Mesenchymal stem cell (in vitro differentiated cells and primary cell): ENCODE measurements at regions not wholly inside any gene's neighbourhood (a gene's known extent, or its start where the extent isn't known, plus 50 kb on each side); places are given as distances from the start of the nearest gene placed in this dataset.

ENCODE experiments used
- DNase-seq: peaks from one replicate; pipeline ENCODE4 v3.0.0-alpha.2; 2013
- H2AFZ ChIP-seq: one replicate; pipeline ENCODE4 v1.6.1; 2013; ENCODE audit warnings: low read depth, mild to moderate bottlenecking, control low read depth, inconsistent platforms, low read length, moderate library complexity
- H2AK5ac ChIP-seq: 2 replicates; pipeline ENCODE4 v1.6.1; 2013; ENCODE audit warnings: low read length, moderate library complexity, mild to moderate bottlenecking, inconsistent platforms; ENCODE audit not compliant: severe bottlenecking
- H2BK120ac ChIP-seq: one replicate; pipeline ENCODE4 v1.6.1; 2013; ENCODE audit warnings: low read depth, mild to moderate bottlenecking, inconsistent platforms, low read length, moderate library complexity
- H2BK12ac ChIP-seq, 2 experiments: one replicate each; pipeline ENCODE4 v1.6.1; 2013; ENCODE audit warnings: inconsistent platforms in 2 of 2, low read length in 2 of 2, mild to moderate bottlenecking in 2 of 2, moderate library complexity in 2 of 2, control low read depth in 1 of 2
- H2BK15ac ChIP-seq: one replicate; pipeline ENCODE4 v1.6.1; 2013; ENCODE audit warnings: mild to moderate bottlenecking, low read depth, inconsistent platforms; ENCODE audit not compliant: poor library complexity, severe bottlenecking
- H2BK5ac ChIP-seq: 2 replicates; pipeline ENCODE4 v1.6.1; 2013; ENCODE audit warnings: low read depth, mild to moderate bottlenecking, low read length, control low read depth, inconsistent platforms; ENCODE audit not compliant: poor library complexity, severe bottlenecking
- H3K14ac ChIP-seq, 2 experiments: one replicate each; pipeline ENCODE4 v1.6.1; 2013; ENCODE audit warnings: inconsistent platforms in 2 of 2, low read length in 2 of 2, control low read depth in 1 of 2, mild to moderate bottlenecking in 1 of 2, moderate library complexity in 1 of 2
- H3K18ac ChIP-seq, 2 experiments: one replicate each; pipeline ENCODE4 v1.6.1; 2013; ENCODE audit warnings: inconsistent platforms in 2 of 2, low read length in 2 of 2, control low read depth in 1 of 2, low read depth in 1 of 2, mild to moderate bottlenecking in 1 of 2
- H3K23ac ChIP-seq, 2 experiments: one replicate each; pipeline ENCODE4 v1.6.1; 2013; ENCODE audit warnings: inconsistent platforms in 2 of 2, low read length in 2 of 2, mild to moderate bottlenecking in 2 of 2, moderate library complexity in 2 of 2, control low read depth in 1 of 2
- H3K27ac ChIP-seq: 2 replicates; pipeline ENCODE4 v1.5.1; 2013; ENCODE audit warnings: mild to moderate bottlenecking, moderate library complexity, low read length, control low read depth, inconsistent platforms; ENCODE audit not compliant: poor library complexity, severe bottlenecking
- H3K27me3 ChIP-seq, 2 experiments: 2 replicates each; pipeline versions ENCODE4 v1.6.1 to v1.7.0; 2013; ENCODE audit warnings: low read length in 2 of 2, mild to moderate bottlenecking in 2 of 2, moderate library complexity in 2 of 2, control low read depth in 1 of 2, inconsistent platforms in 1 of 2; ENCODE audit not compliant: control insufficient read depth in 1 of 2, insufficient read depth in 1 of 2
- H3K36me3 ChIP-seq, 2 experiments: 2 replicates each; pipeline versions ENCODE4 v1.6.1 to v1.7.0; 2013; ENCODE audit warnings: low read length in 2 of 2, control low read depth in 1 of 2, inconsistent platforms in 1 of 2, low read depth in 1 of 2, mild to moderate bottlenecking in 1 of 2; ENCODE audit not compliant: insufficient read depth in 2 of 2, control insufficient read depth in 1 of 2
- H3K4ac ChIP-seq, 2 experiments: one replicate each; pipeline ENCODE4 v1.6.1; 2013; ENCODE audit warnings: inconsistent platforms in 2 of 2, low read length in 2 of 2, mild to moderate bottlenecking in 2 of 2, moderate library complexity in 2 of 2, control low read depth in 1 of 2, low read depth in 1 of 2
- H3K4me1 ChIP-seq: 2 replicates; pipeline ENCODE4 v1.6.1; 2013; ENCODE audit warnings: low read depth, low read length, control low read depth; ENCODE audit not compliant: control insufficient read depth, insufficient read depth
- H3K4me2 ChIP-seq: 2 replicates; pipeline ENCODE4 v1.6.1; 2013; ENCODE audit warnings: low read length, mild to moderate bottlenecking, inconsistent platforms; ENCODE audit not compliant: poor library complexity, severe bottlenecking
- H3K4me3 ChIP-seq, 2 experiments: 2 replicates each; pipeline versions ENCODE4 v1.5.1 to v1.7.0; 2013; ENCODE audit warnings: low read length in 2 of 2, mild to moderate bottlenecking in 2 of 2, control low read depth in 1 of 2, low read depth in 1 of 2; ENCODE audit not compliant: insufficient read depth in 1 of 2
- H3K79me1 ChIP-seq: replicated peaks from 2 replicates; pipeline ENCODE4 v1.6.1; 2013; ENCODE audit warnings: mild to moderate bottlenecking, control low read depth, low read length, inconsistent platforms; ENCODE audit not compliant: poor library complexity, severe bottlenecking
- H3K9ac ChIP-seq: 2 replicates; pipeline ENCODE4 v1.7.0; 2013; ENCODE audit warnings: mild to moderate bottlenecking, low read length, moderate library complexity
- H3K9me3 ChIP-seq: 2 replicates; pipeline ENCODE4 v1.7.0; 2013; ENCODE audit warnings: mild to moderate bottlenecking, low read length; ENCODE audit not compliant: control insufficient read depth
- H4K8ac ChIP-seq: one replicate; pipeline ENCODE4 v1.6.1; 2013; ENCODE audit warnings: inconsistent platforms, mild to moderate bottlenecking, low read length, moderate library complexity
- H4K91ac ChIP-seq: one replicate; pipeline ENCODE4 v1.6.1; 2013; ENCODE audit warnings: mild to moderate bottlenecking, low read length, inconsistent platforms
- WGBS: methylation state at CpG from one replicate; pipeline ENCODE4 v1.1.7; 2013; ENCODE audit warnings: mixed read lengths; 5-methylcytosine and 5-hydroxymethylcytosine counted together

DNA sequence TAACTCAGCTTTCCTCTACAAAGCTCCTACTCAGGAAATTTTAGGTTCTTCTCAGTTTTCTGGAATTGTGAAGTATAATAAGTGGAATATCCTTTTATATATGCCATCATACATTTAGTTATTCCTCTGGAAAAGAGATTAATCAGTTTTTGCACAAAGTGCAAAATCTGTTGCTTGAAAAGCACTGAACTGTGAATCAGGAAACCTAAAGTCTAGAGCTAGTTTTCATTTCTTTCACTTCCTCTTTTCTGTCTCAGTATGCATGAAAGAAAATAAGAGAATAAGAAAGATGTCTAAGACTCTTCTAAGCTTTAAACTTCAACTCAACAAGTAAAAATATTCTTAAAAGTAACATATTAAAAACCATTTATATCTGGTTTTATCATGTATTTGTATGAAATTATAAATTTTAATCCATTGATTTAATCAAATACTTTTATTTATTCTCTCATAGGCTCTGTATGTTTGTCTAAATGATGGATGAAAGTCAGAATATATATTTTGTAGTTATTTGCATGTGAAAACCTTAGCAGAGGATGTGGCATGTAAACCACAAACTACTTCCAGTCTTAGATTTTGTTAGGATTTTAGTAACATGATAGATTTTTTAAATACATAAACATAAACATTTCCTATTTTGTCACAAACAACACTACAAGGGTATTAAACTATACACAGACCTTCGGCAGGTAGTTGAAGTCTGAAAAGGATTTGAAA is 1073.0 kb downstream of the XPNPEP1 start:
- Histone ChIP-seq H4K91ac (no peak overlapping the region), H3K18ac (no peak overlapping the region), H2BK5ac (no peak overlapping the region), H3K27ac (no peak overlapping the region), H2BK12ac (no peak overlapping the region), H2AFZ (no peak overlapping the region), H3K14ac (no peak overlapping the region), H3K4me2 (no peak overlapping the region), H3K4me3 (no peak overlapping the region), H3K79me1 (no peaks in the 10 kb centered on the region), H3K36me3 (no peaks in the 10 kb centered on the region), H4K8ac (no peak overlapping the region), H3K9me3 (peaks cover under 1% of the 10 kb centered on the region), H3K27me3 (no peaks in the 10 kb centered on the region), H2BK120ac (no peak overlapping the region), H3K9ac (no peak overlapping the region), H3K4me1 (no peaks in the 10 kb centered on the region), H3K4ac (no peak overlapping the region), H2AK5ac (no peak overlapping the region), H2BK15ac (no peak overlapping the region), H3K23ac (no peak overlapping the region)
- WGBS, result 88% methylated on average over 1 of the region's 1 CpG
- no peak for DNase-seq

DNA sequence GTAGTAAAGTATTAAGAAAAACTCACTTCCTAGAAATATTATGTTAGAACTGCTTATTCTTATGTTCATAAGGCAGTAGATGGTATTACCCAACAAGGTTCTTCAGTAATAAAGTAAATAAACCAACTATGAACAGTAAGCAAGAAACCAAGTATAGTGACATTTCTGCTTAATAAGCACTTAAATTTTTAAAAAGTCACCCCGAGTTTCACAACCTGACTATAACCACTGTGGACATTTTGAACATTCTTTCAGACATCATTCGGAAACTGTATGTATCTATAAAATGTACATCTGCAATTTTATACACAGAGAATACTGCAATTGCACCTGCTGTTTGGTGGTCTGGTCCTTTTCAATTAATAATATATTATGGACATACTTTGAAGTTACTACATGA is 1073.6 kb downstream of the XPNPEP1 start:
- no peaks in the 10 kb centered on the region for H3K27me3 ChIP-seq
- H3K18ac ChIP-seq, result no peak overlapping the region
- H2AFZ ChIP-seq, result no peak overlapping the region
- WGBS, result no CpG with 5 or more reads among the region's 2 CpGs
- no peak overlapping the region for H2BK120ac ChIP-seq
- no peaks in the 10 kb centered on the region for H3K4me1 ChIP-seq
- H3K4me3 ChIP-seq, result no peak overlapping the region
- H2BK5ac ChIP-seq, result no peak overlapping the region
- H3K79me1 ChIP-seq, result no peaks in the 10 kb centered on the region
- no peaks in the 10 kb centered on the region for H3K36me3 ChIP-seq
- peaks cover 6% of the 10 kb centered on the region for H3K9me3 ChIP-seq
- DNase-seq, result no peak
- no peak overlapping the region for H2BK15ac ChIP-seq
- H4K8ac ChIP-seq, result no peak overlapping the region
- no peak overlapping the region for H3K23ac ChIP-seq
- H3K14ac ChIP-seq, result no peak overlapping the region
- H3K4ac ChIP-seq, result no peak overlapping the region
- H4K91ac ChIP-seq, result no peak overlapping the region
- H3K4me2 ChIP-seq, result no peak overlapping the region
- no peak overlapping the region for H3K27ac ChIP-seq
- no peak overlapping the region for H2AK5ac ChIP-seq
- no peak overlapping the region for H2BK12ac ChIP-seq
- no peak overlapping the region for H3K9ac ChIP-seq

DNA sequence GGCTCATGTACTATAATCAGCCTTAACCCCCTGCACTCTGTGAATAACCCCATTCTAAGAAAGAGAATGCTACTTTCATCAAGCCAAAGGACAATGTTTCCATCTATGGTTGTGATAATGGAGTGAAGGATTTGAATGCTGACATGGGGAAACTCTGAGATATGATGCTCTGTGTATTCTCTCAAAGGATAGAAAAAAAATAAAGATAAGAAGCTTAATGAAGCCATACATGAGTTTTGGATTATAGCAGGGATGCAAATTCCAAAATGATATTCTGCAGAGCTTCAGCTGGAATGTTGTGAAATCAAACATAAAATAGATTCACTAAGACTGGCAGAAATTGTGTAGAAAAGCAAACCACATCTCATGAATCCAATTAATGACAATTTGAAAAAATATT is 1074.1 kb downstream of the XPNPEP1 start:
- no peak overlapping the region for H3K9ac ChIP-seq
- no peaks in the 10 kb centered on the region for H3K4me1 ChIP-seq
- H3K4me2 ChIP-seq, result no peak overlapping the region
- no peaks in the 10 kb centered on the region for H3K36me3 ChIP-seq
- H3K9me3 ChIP-seq, result peaks cover 12% of the 10 kb centered on the region
- no peak overlapping the region for H2AK5ac ChIP-seq
- no peak overlapping the region for H3K4ac ChIP-seq
- no peak overlapping the region for H3K27ac ChIP-seq
- H2BK120ac ChIP-seq, result no peak overlapping the region
- H2BK12ac ChIP-seq, result no peak overlapping the region
- H3K23ac ChIP-seq, result no peak overlapping the region
- no peaks in the 10 kb centered on the region for H3K79me1 ChIP-seq
- no peak overlapping the region for H4K8ac ChIP-seq
- DNase-seq, result no peak
- H2BK5ac ChIP-seq, result no peak overlapping the region
- no peaks in the 10 kb centered on the region for H3K27me3 ChIP-seq
- no peak overlapping the region for H3K14ac ChIP-seq
- H2BK15ac ChIP-seq, result no peak overlapping the region
- no peak overlapping the region for H4K91ac ChIP-seq
- no peak overlapping the region for H3K4me3 ChIP-seq
- no peak overlapping the region for H2AFZ ChIP-seq
- H3K18ac ChIP-seq, result no peak overlapping the region

GRCh38 chr10:108848046-108848445 is 1075.3 kb downstream of the XPNPEP1 start:
- no peak for DNase-seq
- Histone ChIP-seq H3K18ac (no peak overlapping the region), H4K8ac (no peak overlapping the region), H3K4me2 (no peak overlapping the region), H3K27me3 (no peaks in the 10 kb centered on the region), H2AFZ (no peak overlapping the region), H2BK5ac (no peak overlapping the region), H3K9me3 (peaks cover 13% of the 10 kb centered on the region), H3K36me3 (no peaks in the 10 kb centered on the region), H3K79me1 (no peaks in the 10 kb centered on the region), H3K9ac (no peak overlapping the region), H3K4ac (no peak overlapping the region), H3K14ac (no peak overlapping the region), H4K91ac (no peak overlapping the region), H3K23ac (no peak overlapping the region), H3K4me1 (no peaks in the 10 kb centered on the region), H2BK12ac (no peak overlapping the region), H2BK120ac (no peak overlapping the region), H2AK5ac (no peak overlapping the region), H3K27ac (no peak overlapping the region), H3K4me3 (no peak overlapping the region), H2BK15ac (no peak overlapping the region)
- 100% methylated on average over 1 of the region's 1 CpG for WGBS
